ENCODE measurements at regions not wholly inside any gene's neighbourhood (a gene's known extent, or its start where the extent isn't known, plus 50 kb on each side); places are given as distances from the start of the nearest gene placed in this dataset.

- TF ChIP-seq CTCF (optimal IDR thresholded peaks at IDR 0.05 in 1 of 3, IDR thresholded peaks at IDR 0.05 in 1 of 3, conservative IDR thresholded peaks at IDR 0.05 in 1 of 3; ENCODE audit: extremely low read depth in 1 of 3, insufficient read depth in 2 of 3, low read length in 3 of 3) (no peak), EZH2 (IDR thresholded peaks at IDR 0.05; ENCODE audit: low read length) (no peak)
- Histone ChIP-seq H4K20me1 (ENCODE audit: control insufficient read depth, extremely low read depth, insufficient read depth, low read length) (no peaks in the 10 kb centered on the region), H3K27me3 (ENCODE audit: control insufficient read depth, extremely low read depth, insufficient read depth, low read length) (no peaks in the 10 kb centered on the region), H3K4me1 (ENCODE audit: control insufficient read depth, extremely low read depth, insufficient read depth, low read length) (no peaks in the 10 kb centered on the region), H3K9me3 (ENCODE audit: control insufficient read depth, low read depth, low read length) (no peaks in the 10 kb centered on the region), H3K4me3 (ENCODE audit: control insufficient read depth in 2 of 3, extremely low read depth in 1 of 3, insufficient read depth in 2 of 3, low read depth in 1 of 3, low read length in 3 of 3) (no peak overlapping the region), H3K9ac (ENCODE audit: control insufficient read depth, extremely low read depth, insufficient read depth, low read length) (no peak overlapping the region), H3K79me2 (ENCODE audit: control insufficient read depth, insufficient read depth, low read length) (no peaks in the 10 kb centered on the region), H3K4me2 (ENCODE audit: control insufficient read depth, extremely low read depth, insufficient read depth, low read depth, low read length) (no peak overlapping the region), H3K9me1 (ENCODE audit: control insufficient read depth, extremely low read depth, insufficient read depth, low read length) (no peaks in the 10 kb centered on the region), H2AFZ (ENCODE audit: control insufficient read depth, low read length) (no peak overlapping the region), H3K36me3 (ENCODE audit: control insufficient read depth in 2 of 2, extremely low read depth in 1 of 2, insufficient read depth in 2 of 2, low read length in 2 of 2) (no peaks in the 10 kb centered on the region), H3K27ac (ENCODE audit: control insufficient read depth, insufficient read depth, low read length) (no peak overlapping the region)
- dilution Hi-C loops (cut with MboI; ENCODE audit: extremely low pct_ligation_motif_present, low sequenced_read_pairs): no loop called here
- DNase-seq (ENCODE audit: low read depth, low spot score) (no peak), FAIRE-seq (no peak)
Measured at GRCh38 chr14:104295681-104296387, 157.4 kb downstream of the KIF26A start.

GRCh38 chr14:104296388-104297312, 158.3 kb downstream of the KIF26A start:
- H3K4me2 ChIP-seq (ENCODE audit: control insufficient read depth, extremely low read depth, insufficient read depth, low read depth, low read length): no peak overlapping the region
- no peak for DNase-seq (ENCODE audit: low read depth, low spot score)
- dilution Hi-C loops (cut with MboI; ENCODE audit: extremely low pct_ligation_motif_present, low sequenced_read_pairs): no loop called here
- no peak overlapping the region for H3K4me3 ChIP-seq (ENCODE audit: control insufficient read depth in 2 of 3, extremely low read depth in 1 of 3, insufficient read depth in 2 of 3, low read depth in 1 of 3, low read length in 3 of 3)
- H3K9me1 ChIP-seq (ENCODE audit: control insufficient read depth, extremely low read depth, insufficient read depth, low read length): no peaks in the 10 kb centered on the region
- no peaks in the 10 kb centered on the region for H3K36me3 ChIP-seq (ENCODE audit: control insufficient read depth in 2 of 2, extremely low read depth in 1 of 2, insufficient read depth in 2 of 2, low read length in 2 of 2)
- FAIRE-seq: no peak
- H4K20me1 ChIP-seq (ENCODE audit: control insufficient read depth, extremely low read depth, insufficient read depth, low read length): no peaks in the 10 kb centered on the region
- H3K9ac ChIP-seq (ENCODE audit: control insufficient read depth, extremely low read depth, insufficient read depth, low read length): no peak overlapping the region
- H3K27ac ChIP-seq (ENCODE audit: control insufficient read depth, insufficient read depth, low read length): no peak overlapping the region
- no peaks in the 10 kb centered on the region for H3K27me3 ChIP-seq (ENCODE audit: control insufficient read depth, extremely low read depth, insufficient read depth, low read length)
- no peak overlapping the region for H2AFZ ChIP-seq (ENCODE audit: control insufficient read depth, low read length)
- no peaks in the 10 kb centered on the region for H3K4me1 ChIP-seq (ENCODE audit: control insufficient read depth, extremely low read depth, insufficient read depth, low read length)
- peaks cover 2% of the 10 kb centered on the region for H3K9me3 ChIP-seq (ENCODE audit: control insufficient read depth, low read depth, low read length)
- no peaks in the 10 kb centered on the region for H3K79me2 ChIP-seq (ENCODE audit: control insufficient read depth, insufficient read depth, low read length)
- TF ChIP-seq EZH2 (IDR thresholded peaks at IDR 0.05; ENCODE audit: low read length): no peak
- no peak for TF ChIP-seq CTCF (optimal IDR thresholded peaks at IDR 0.05 in 1 of 3, IDR thresholded peaks at IDR 0.05 in 1 of 3, conservative IDR thresholded peaks at IDR 0.05 in 1 of 3; ENCODE audit: extremely low read depth in 1 of 3, insufficient read depth in 2 of 3, low read length in 3 of 3)
